Retinal pigment epithelial cell (primary cell): ENCODE measurements at regions not wholly inside any gene's neighbourhood (a gene's known extent, or its start where the extent isn't known, plus 50 kb on each side); places are given as distances from the start of the nearest gene placed in this dataset.

Experiments
- DNase-seq: peaks from one replicate; pipeline ENCODE4 v3.0.0-alpha.2; 2010; ENCODE audit warnings: low read depth
- H3K4me3 ChIP-seq: 2 replicates; pipeline ENCODE4 v1.5.1; 2011; ENCODE audit warnings: mild to moderate bottlenecking, low read length, control low read depth, moderate library complexity
- CTCF ChIP-seq: conservative IDR thresholded peaks from 2 replicates; pipeline ENCODE4 v1.5.1; 2011; ENCODE audit warnings: low read depth, low read length, control low read depth, inconsistent platforms

- TF ChIP-seq CTCF, result no peak
- no peak overlapping the region for H3K4me3 ChIP-seq
- DNase-seq, result no peak
Measured at GRCh38 chr11:42545954-42546353, 765.8 kb upstream of the API5 start.

GRCh38 chr11:42552786-42553185 lies 759.0 kb upstream of the API5 start:
- DNase-seq, result no peak
- TF ChIP-seq CTCF, result no peak
- no peak overlapping the region for H3K4me3 ChIP-seq

- no peak for DNase-seq
- TF ChIP-seq CTCF, result no peak
- H3K4me3 ChIP-seq, result no peak overlapping the region
Measured at GRCh38 chr11:42555190-42555589, 756.6 kb upstream of the API5 start.

- no peak overlapping the region for H3K4me3 ChIP-seq
- TF ChIP-seq CTCF, result no peak
- DNase-seq, result no peak
Measured at GRCh38 chr11:42571131-42571877, 740.5 kb upstream of the API5 start.

GRCh38 chr11:42571878-42572610 lies 739.8 kb upstream of the API5 start:
- H3K4me3 ChIP-seq, result no peak overlapping the region
- DNase-seq, result no peak
- no peak for TF ChIP-seq CTCF

- no peak overlapping the region for H3K4me3 ChIP-seq
- no peak for DNase-seq
- no peak for TF ChIP-seq CTCF
Measured at GRCh38 chr11:42576318-42576717, 735.5 kb upstream of the API5 start.

GRCh38 chr11:42589286-42589685 lies 722.5 kb upstream of the API5 start:
- TF ChIP-seq CTCF, result no peak
- DNase-seq, result no peak
- no peak overlapping the region for H3K4me3 ChIP-seq
